CD4-positive, alpha-beta T cell treated with Interleukin-10 for 1 hour (primary cell): ENCODE measurements at regions not wholly inside any gene's neighbourhood (a gene's known extent, or its start where the extent isn't known, plus 50 kb on each side); places are given as distances from the start of the nearest gene placed in this dataset.

Experiments
- DNase-seq: peaks from one replicate; pipeline ENCODE4 v3.0.0-alpha.2; 2020

DNA sequence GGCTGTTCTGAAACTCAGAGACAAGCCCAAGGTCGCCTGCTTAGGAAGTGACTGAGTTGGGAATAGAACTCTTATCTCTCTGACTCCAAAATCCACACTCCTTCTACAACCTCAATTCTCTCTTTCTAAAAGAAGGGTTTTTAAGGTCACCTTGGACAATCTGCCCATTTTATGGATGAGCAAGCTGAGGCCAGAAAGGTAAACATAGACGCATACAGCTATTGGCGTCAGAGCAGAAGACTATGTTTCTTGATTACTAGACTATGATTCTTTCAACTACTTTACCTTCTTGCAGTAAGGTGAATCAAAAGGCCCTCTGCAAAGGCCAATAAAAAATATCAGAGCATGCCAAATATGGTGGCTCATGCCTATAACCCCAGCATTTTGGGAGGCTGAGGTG is 276.6 kb downstream of the CLIC5 start:
- DNase-seq, result no peak

GRCh38 chr6:45738057-45738455 is 277.6 kb downstream of the CLIC5 start:
- no peak for DNase-seq

- DNase-seq, result peak; percentile 2
These were observed 278.2 kb downstream of the CLIC5 start for GRCh38 chr6:45737331-45738056.

DNA sequence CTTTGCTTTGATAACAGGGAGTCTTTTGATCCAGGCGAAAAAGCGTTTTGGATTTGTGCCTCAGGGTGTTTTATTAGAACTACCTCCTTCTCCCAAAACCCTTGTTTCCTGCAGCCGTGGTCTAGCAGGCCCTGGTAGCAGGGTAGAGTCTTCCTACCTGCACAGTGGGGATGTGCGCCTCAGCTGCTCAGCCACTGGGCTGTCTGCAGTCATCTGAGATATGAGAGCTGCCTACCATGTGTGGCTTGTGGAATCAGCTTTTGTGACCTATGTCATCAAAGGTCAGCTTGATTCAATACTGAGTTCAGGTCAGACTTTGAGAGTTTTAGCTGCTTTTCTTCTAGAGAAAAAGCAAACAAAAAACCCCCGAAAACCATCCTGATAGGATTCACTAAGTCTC is 279.5 kb downstream of the CLIC5 start:
- no peak for DNase-seq

GRCh38 chr6:45732731-45733130 is 282.9 kb downstream of the CLIC5 start:
- no peak for DNase-seq

DNA sequence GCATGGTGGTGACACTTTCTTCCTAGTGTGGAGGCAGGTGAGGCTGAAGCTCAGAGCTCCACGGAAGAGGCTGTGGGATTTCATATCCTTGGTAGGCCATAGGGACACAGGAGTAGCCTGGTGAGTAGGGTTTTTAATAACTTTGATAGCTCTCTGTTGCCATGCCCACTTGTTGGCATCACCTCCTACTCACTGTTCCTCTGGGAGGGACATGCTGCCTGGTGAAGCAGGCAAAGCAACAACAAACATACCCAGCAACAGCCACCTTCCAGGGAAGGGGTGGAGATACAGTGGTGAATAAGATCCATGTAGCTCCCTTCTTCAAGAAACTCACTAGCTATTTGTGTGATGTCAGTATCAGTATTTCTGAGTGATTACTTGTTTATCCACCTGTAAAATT is 285.4 kb downstream of the CLIC5 start:
- no peak for DNase-seq

DNA sequence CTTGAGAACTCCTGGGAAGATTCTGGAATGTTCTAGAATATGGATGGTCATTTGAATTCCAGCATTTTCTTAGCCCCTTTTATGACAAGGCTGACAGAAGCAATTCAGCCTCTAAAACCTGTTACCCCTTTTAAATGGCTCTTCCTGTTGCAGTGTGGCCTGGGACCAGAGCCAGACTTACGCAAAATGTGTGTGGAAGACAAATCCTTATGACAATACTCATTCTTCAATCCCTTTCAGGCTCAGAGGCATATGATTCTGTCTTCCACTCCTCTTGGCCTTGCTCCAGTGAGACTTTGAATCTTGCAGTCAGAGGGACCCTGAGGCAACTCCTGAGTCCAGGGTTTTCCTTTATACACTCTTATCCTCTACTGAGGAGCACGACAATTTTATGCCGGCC is 287.0 kb downstream of the CLIC5 start:
- DNase-seq, result no peak

- DNase-seq, result no peak
These were observed 287.7 kb downstream of the CLIC5 start for GRCh38 chr6:45727819-45728449.

GRCh38 chr6:45727228-45727627 is 288.4 kb downstream of the CLIC5 start:
- DNase-seq, result no peak

DNA sequence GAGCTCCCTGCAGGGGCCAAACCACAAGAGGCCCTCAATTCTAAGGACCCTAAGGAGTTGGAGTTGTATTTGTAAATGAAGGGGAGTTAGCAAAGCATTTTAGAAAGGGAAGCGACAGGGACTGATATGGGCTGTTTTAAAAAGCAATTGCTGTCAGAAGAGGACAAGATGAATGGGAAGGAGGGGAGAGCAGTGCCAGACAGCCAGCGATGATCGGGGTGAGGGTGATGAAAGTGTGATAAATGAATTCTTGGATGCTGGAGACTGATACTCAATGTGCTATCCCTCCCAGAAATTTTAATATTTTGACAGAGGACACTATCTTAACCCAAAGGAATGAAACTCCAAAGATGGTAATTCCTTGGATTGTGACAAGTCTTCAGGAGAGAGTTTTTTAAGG is 289.2 kb downstream of the CLIC5 start:
- DNase-seq, result no peak

DNA sequence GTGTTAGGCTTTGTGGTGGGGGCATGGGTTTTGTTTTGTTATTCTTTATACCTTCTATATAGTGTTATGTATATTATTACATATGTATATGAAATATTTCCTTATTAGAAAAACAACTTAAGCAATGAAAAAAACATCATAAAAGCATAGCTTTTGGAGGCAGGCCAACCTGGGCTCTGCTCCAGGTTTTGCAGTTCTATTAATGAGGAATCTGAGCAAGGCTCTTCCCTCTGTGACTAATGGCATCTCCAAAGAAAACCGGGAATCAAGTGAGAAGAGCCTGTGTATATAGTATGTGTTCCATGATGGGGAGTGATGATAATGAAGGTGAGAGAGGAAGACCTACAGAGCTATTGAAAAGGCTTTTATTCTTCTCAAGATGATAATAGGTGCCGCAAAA is 291.1 kb downstream of the CLIC5 start:
- no peak for DNase-seq

- no peak for DNase-seq
These were observed 291.6 kb downstream of the CLIC5 start for GRCh38 chr6:45724027-45724426.

DNA sequence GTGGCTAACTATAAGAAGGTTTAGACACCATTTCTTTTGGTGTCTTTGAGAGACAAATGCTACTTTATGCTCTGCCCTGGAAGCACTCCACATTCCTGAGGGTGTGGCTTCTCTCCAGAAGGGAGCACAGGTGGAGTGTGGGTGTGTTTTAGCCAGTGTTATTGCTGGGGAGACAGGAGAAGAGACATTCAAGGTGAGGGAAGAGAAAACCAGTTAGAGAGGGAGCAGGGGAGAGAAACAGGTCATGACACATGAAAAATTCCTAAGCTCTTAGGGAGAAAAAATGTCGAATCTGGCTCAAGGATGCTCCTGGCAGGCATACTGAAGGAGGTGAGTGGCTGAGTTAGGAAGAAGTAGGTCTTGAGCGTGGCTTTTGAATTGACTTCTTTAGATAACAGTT is 292.8 kb downstream of the CLIC5 start:
- DNase-seq, result no peak

DNA sequence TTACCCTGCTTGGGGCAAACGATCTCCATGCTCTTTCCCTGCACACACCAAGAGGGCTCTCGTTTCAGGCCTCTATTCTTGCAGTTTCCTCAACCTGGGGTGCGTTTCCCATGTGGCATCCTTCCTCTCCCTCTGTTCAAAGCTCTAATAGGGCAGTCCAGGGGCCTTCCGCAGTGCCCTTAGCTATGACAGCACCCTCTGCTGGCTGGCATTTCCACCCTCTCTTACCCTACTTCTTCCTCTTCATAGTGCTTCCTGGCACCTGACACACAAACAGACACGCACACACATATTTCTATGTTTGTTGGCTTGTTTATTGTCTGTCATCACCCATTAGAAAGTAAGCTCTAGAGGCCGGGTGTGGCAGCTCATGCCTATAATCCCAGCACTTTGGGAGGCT is 294.0 kb downstream of the CLIC5 start:
- no peak for DNase-seq

- no peak for DNase-seq
These were observed 296.8 kb downstream of the CLIC5 start for GRCh38 chr6:45718871-45719270.

GRCh38 chr6:45718131-45718530 is 297.5 kb downstream of the CLIC5 start:
- no peak for DNase-seq

DNA sequence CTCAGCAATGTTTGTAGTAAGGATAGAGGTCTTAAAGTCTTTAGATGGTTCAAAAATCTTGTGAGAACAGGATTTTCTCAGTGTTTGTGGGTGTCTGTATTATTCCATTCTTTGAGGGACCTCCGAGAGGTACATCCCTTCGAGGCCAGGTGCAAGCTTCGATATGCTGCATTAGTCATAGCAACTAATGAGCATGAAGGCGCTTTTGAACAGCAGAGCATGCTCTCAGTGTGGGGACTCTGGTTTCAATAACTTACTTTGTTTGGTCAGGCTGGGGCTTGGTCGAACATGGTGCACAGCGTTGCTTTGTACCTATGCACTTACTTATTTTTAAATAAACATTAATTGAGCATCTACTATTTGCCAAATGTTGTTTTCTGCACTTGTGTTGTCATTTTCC is 297.9 kb downstream of the CLIC5 start:
- DNase-seq, result no peak

GRCh38 chr6:45717027-45717426 is 298.6 kb downstream of the CLIC5 start:
- no peak for DNase-seq

DNA sequence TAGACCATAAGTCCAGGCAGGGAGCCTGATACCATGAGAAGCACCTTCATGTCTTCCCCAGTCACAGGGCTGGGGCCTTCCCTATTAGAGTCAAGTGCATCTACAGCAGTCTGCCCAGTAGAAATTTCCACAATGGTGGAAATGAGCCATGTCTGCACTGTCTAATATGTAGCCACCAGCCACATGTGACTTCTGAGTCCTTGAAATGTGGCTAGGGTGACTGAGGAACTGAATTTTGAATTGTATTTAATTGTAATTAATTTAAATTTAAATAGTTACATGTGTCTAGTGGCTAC is 300.2 kb downstream of the CLIC5 start:
- no peak for DNase-seq

DNA sequence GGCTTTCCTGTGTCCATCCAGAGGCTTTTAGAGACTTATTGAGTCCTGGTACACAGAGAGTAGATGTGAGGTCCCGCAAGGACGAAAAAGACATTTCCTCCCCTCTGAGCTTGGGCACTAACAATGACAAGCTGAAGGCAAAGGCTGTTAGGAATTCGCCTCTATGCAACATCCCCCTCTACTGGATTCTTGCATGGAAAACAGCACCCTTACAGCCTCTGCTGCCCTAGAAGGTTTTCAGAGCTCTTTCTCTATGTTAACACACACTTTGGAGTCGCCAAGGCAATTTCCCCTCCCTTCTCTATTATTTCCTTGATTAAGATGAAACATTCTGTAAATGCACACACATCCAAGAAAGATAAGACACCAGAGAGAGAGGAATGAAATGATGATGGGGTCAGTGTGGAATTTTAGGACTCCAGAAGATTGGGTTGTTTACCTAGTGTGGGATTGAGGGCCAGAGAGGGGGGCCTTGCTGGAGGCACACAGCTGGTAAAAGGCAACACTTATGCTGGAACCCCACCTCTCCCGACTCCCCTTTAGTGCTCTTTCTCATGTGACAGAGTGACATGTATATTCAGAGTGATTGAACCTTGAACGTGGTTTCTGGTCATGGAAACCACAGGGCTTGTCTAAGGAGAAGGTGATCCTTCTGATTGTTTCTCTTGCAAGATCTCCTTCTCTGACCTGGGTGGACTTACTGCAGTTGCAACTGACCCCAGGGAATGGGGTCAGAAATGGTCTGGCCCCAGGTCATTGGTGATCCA is 300.7 kb downstream of the CLIC5 start:
- DNase-seq, result peak; percentile 77

GRCh38 chr6:45714006-45714730 is 301.5 kb downstream of the CLIC5 start:
- DNase-seq, result no peak
